ENCODE measurements at regions not wholly inside any gene's neighbourhood (a gene's known extent, or its start where the extent isn't known, plus 50 kb on each side); places are given as distances from the start of the nearest gene placed in this dataset.
A peak's percentile ranks its signal among the peaks of the same experiment; 100 is the strongest.

DNA sequence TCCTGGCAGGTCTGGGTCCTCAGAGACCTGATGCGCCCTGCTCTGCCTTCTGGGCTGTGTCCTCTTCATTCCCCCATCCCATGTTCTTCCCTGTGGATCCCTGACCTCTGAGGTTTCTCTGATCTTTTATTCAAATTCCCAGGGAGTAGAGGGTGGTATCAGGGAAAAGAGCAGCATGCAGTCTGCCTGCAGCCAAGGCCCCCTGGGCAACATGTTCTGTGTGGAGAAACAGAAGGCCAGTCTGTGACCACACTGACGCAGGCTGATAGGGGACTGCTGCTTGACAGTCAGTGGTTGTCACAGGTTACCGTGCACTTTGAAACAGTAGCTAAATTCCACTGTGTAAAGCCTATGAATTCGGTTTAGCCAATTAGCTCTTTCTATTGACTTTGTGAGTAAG lies 156.6 kb upstream of the IRX2 start:
- Mint-ChIP-seq H3K4me3 (no peak overlapping the region), H3K9me3 (no peaks in the 10 kb centered on the region), H3K27me3 (ENCODE audit: low read depth) (no peaks in the 10 kb centered on the region), H3K27ac (ENCODE audit: unreplicated experiment) (no peak overlapping the region), H3K4me1 (no peaks in the 10 kb centered on the region), H3K36me3 (ENCODE audit: low read depth) (no peaks in the 10 kb centered on the region)
- no peak for DNase-seq (ENCODE audit: low read depth, low spot score)
- TF ChIP-seq, protein P1, sequence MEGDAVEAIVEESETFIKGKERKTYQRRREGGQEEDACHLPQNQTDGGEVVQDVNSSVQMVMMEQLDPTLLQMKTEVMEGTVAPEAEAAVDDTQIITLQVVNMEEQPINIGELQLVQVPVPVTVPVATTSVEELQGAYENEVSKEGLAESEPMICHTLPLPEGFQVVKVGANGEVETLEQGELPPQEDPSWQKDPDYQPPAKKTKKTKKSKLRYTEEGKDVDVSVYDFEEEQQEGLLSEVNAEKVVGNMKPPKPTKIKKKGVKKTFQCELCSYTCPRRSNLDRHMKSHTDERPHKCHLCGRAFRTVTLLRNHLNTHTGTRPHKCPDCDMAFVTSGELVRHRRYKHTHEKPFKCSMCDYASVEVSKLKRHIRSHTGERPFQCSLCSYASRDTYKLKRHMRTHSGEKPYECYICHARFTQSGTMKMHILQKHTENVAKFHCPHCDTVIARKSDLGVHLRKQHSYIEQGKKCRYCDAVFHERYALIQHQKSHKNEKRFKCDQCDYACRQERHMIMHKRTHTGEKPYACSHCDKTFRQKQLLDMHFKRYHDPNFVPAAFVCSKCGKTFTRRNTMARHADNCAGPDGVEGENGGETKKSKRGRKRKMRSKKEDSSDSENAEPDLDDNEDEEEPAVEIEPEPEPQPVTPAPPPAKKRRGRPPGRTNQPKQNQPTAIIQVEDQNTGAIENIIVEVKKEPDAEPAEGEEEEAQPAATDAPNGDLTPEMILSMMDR (conservative IDR thresholded peaks at IDR 0.05), result no peak

DNA sequence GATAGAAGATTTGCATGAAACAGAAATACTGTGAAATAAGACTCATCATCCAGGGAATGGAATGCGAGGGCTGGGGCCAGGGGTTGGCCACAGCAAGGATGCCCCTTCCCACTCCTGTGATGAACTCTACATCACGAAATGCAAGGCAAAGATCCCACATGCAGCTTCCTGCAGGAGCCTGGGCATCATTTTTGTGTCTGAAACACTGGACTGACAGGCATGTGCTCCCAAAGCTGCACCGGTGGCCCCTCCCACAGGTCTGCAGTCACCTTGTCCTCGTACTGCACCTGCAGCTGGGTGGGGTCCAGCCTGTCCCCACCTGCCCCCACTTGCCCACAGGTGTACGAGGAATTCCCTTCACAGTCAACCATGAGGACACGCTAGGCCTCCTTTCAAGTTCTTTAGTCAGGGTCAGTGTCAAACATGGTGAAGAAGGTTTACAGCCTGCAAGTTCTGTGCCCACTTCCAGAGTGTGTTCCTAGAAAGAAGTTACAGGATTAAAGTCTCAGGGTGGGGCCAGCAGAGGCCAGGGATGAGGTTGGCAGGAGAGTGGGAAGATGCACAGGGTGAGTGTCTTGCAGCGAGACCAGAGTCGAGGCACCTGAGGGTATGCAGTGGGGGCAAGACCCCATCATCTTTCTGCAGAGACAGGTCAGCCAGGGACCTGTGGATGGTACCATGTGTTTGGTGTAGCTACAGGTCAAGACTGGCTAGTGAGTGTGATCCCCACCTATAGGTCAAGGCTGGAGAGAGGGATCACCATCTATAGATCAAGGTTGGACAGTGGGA lies 155.0 kb upstream of the IRX2 start:
- no peaks in the 10 kb centered on the region for H3K27me3 Mint-ChIP-seq (ENCODE audit: low read depth)
- H3K36me3 Mint-ChIP-seq (ENCODE audit: low read depth), result no peaks in the 10 kb centered on the region
- no peak for DNase-seq (ENCODE audit: low read depth, low spot score)
- no peaks in the 10 kb centered on the region for H3K9me3 Mint-ChIP-seq
- TF ChIP-seq, protein P1 (conservative IDR thresholded peaks at IDR 0.05), result no peak
- H3K27ac Mint-ChIP-seq (ENCODE audit: unreplicated experiment), result no peak overlapping the region
- H3K4me3 Mint-ChIP-seq, result no peak overlapping the region
- H3K4me1 Mint-ChIP-seq, result peaks cover 5% of the 10 kb centered on the region

DNA sequence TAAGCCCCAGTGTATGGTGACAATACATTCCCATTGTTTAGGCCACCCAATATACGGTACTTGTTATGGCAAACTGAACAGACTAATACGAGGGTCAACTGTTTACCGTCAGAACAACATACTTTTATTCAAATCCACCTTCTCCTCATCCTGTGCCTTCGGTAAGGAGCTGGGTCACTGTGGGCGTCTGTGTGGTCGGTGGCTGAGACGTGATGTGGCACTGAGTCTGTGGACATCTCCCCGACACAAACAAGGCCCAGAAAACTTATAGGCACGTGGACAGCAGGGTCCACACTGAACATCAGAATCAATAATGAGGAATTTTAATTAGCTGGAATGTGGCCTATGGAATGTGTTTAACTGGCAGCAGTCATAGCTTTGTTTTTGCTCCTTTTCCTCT lies 154.3 kb upstream of the IRX2 start:
- Mint-ChIP-seq H3K4me3 (no peak overlapping the region), H3K36me3 (ENCODE audit: low read depth) (no peaks in the 10 kb centered on the region), H3K4me1 (peaks cover 5% of the 10 kb centered on the region), H3K27ac (ENCODE audit: unreplicated experiment) (no peak overlapping the region), H3K27me3 (ENCODE audit: low read depth) (no peaks in the 10 kb centered on the region), H3K9me3 (no peaks in the 10 kb centered on the region)
- DNase-seq (ENCODE audit: low read depth, low spot score), result no peak
- TF ChIP-seq, protein P1 (conservative IDR thresholded peaks at IDR 0.05), result no peak

DNA sequence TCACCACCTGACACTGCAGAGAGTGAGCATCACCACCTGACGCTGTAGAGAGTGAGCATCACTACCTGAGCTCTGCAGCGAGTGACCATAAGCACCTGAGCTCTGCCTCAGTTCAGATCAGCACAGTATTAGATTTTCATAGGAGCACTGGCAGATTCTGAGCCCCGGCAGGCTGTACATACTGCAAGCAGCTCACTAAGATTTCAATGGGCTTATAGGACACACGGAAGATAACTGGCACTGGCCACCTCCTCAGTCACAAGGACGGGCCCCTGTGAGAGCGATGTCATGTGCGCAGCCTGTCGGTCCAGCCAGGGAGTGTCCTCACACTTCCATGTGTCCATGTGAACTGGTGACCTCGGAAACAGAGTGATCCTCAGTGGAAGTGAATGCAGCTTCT lies 153.5 kb upstream of the IRX2 start:
- no peaks in the 10 kb centered on the region for H3K27me3 Mint-ChIP-seq (ENCODE audit: low read depth)
- peaks cover 5% of the 10 kb centered on the region for H3K4me1 Mint-ChIP-seq
- no peak for DNase-seq (ENCODE audit: low read depth, low spot score)

DNA sequence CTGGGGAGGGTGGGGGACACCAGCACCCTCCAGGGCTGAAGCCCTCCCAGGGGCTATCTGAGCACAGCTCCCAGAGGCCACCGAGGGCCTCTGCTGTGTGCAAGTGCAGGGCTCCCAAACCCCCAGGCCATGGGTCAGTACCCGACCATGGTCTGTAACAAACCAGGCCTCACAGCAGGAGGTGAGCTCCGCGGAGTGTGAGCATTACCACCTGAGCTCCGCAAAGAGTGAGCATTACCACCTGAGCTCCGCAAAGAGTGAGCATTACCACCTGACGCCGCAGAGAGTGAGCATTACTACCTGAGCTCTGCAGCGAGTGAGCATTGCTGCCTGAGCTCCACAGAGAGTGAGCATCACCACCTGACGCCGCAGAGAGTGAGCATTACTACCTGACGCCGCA lies 152.9 kb upstream of the IRX2 start:
- Mint-ChIP-seq H3K9me3 (no peaks in the 10 kb centered on the region), H3K27ac (ENCODE audit: unreplicated experiment) (no peak overlapping the region), H3K36me3 (ENCODE audit: low read depth) (no peaks in the 10 kb centered on the region), H3K4me3 (no peak overlapping the region), H3K27me3 (ENCODE audit: low read depth) (no peaks in the 10 kb centered on the region), H3K4me1 (peaks cover 5% of the 10 kb centered on the region)
- no peak for DNase-seq (ENCODE audit: low read depth, low spot score)
- TF ChIP-seq, protein P1 (conservative IDR thresholded peaks at IDR 0.05), result no peak

More for the DNA sequence above, 153.5 kb upstream of the IRX2 start:
- TF ChIP-seq, protein P1 (conservative IDR thresholded peaks at IDR 0.05), result no peak
- H3K9me3 Mint-ChIP-seq, result no peaks in the 10 kb centered on the region
- no peak overlapping the region for H3K4me3 Mint-ChIP-seq
- H3K27ac Mint-ChIP-seq (ENCODE audit: unreplicated experiment), result peak overlapping the region; percentile 29
- no peaks in the 10 kb centered on the region for H3K36me3 Mint-ChIP-seq (ENCODE audit: low read depth)
